ENCODE measurements at regions not wholly inside any gene's neighbourhood (a gene's known extent, or its start where the extent isn't known, plus 50 kb on each side); places are given as distances from the start of the nearest gene placed in this dataset.

GRCh38 chr14:84129941-84130340 is 1400.0 kb upstream of the FLRT2 start:
- TF ChIP-seq, protein P1, sequence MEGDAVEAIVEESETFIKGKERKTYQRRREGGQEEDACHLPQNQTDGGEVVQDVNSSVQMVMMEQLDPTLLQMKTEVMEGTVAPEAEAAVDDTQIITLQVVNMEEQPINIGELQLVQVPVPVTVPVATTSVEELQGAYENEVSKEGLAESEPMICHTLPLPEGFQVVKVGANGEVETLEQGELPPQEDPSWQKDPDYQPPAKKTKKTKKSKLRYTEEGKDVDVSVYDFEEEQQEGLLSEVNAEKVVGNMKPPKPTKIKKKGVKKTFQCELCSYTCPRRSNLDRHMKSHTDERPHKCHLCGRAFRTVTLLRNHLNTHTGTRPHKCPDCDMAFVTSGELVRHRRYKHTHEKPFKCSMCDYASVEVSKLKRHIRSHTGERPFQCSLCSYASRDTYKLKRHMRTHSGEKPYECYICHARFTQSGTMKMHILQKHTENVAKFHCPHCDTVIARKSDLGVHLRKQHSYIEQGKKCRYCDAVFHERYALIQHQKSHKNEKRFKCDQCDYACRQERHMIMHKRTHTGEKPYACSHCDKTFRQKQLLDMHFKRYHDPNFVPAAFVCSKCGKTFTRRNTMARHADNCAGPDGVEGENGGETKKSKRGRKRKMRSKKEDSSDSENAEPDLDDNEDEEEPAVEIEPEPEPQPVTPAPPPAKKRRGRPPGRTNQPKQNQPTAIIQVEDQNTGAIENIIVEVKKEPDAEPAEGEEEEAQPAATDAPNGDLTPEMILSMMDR (IDR thresholded peaks at IDR 0.05) = no peak
- no peak for TF ChIP-seq ZFX (IDR thresholded peaks at IDR 0.05; ENCODE audit: borderline replicate concordance)

Measured in 22Rv1 (cell line).